ENCODE measurements at regions not wholly inside any gene's neighbourhood (a gene's known extent, or its start where the extent isn't known, plus 50 kb on each side); places are given as distances from the start of the nearest gene placed in this dataset.

- no peak overlapping the region for H3K4me2 ChIP-seq (ENCODE audit: low read length)
- H3K4me1 ChIP-seq (ENCODE audit: control insufficient read depth, low read length) = no peaks in the 10 kb centered on the region
Observed at GRCh38 chr3:64444490-64445108, 219.3 kb upstream of the PRICKLE2 start.

GRCh38 chr3:64443546-64444381, 218.5 kb upstream of the PRICKLE2 start:
- Histone ChIP-seq H3K9me3 (ENCODE audit: control insufficient read depth, insufficient read depth, low read length) (no peaks in the 10 kb centered on the region), H3K79me2 (ENCODE audit: control insufficient read depth, low read length) (no peaks in the 10 kb centered on the region), H3K36me3 (ENCODE audit: control insufficient read depth, low read length) (no peaks in the 10 kb centered on the region), H3K4me1 (ENCODE audit: control insufficient read depth, low read length) (no peaks in the 10 kb centered on the region), H3K4me3 (ENCODE audit: low read length) (no peak overlapping the region), H3K27me3 (ENCODE audit: control insufficient read depth, low read length) (no peaks in the 10 kb centered on the region), H3K4me2 (ENCODE audit: low read length) (no peak overlapping the region), H3F3A (ENCODE audit: control insufficient read depth, insufficient read depth) (no peaks in the 10 kb centered on the region), H3K9me2 (replicated peaks; ENCODE audit: control insufficient read depth, low read length) (no peaks in the 10 kb centered on the region), H3K27ac (ENCODE audit: low read depth, low read length) (no peak overlapping the region), H4K20me1 (ENCODE audit: control insufficient read depth, insufficient read depth, low read depth, low read length) (no peaks in the 10 kb centered on the region)
- TF ChIP-seq CTCF (IDR thresholded peaks at IDR 0.05; ENCODE audit: low read depth, low read length, poor library complexity, severe bottlenecking) = no peak
- TF ChIP-seq EZH2phosphoT487 (IDR thresholded peaks at IDR 0.05; ENCODE audit: borderline replicate concordance, low read length) = no peak

More at GRCh38 chr3:64444490-64445108, 219.3 kb upstream of the PRICKLE2 start:
- no peaks in the 10 kb centered on the region for H4K20me1 ChIP-seq (ENCODE audit: control insufficient read depth, insufficient read depth, low read depth, low read length)
- H3K9me3 ChIP-seq (ENCODE audit: control insufficient read depth, insufficient read depth, low read length) = no peaks in the 10 kb centered on the region
- no peaks in the 10 kb centered on the region for H3K36me3 ChIP-seq (ENCODE audit: control insufficient read depth, low read length)
- no peaks in the 10 kb centered on the region for H3K9me2 ChIP-seq (replicated peaks; ENCODE audit: control insufficient read depth, low read length)
- no peaks in the 10 kb centered on the region for H3K79me2 ChIP-seq (ENCODE audit: control insufficient read depth, low read length)
- H3K4me3 ChIP-seq (ENCODE audit: low read length) = no peak overlapping the region
- TF ChIP-seq CTCF (IDR thresholded peaks at IDR 0.05; ENCODE audit: low read depth, low read length, poor library complexity, severe bottlenecking) (no peak), EZH2phosphoT487 (IDR thresholded peaks at IDR 0.05; ENCODE audit: borderline replicate concordance, low read length) (no peak)
- no peaks in the 10 kb centered on the region for H3F3A ChIP-seq (ENCODE audit: control insufficient read depth, insufficient read depth)
- no peaks in the 10 kb centered on the region for H3K27me3 ChIP-seq (ENCODE audit: control insufficient read depth, low read length)
- H3K27ac ChIP-seq (ENCODE audit: low read depth, low read length) = no peak overlapping the region

GRCh38 chr3:64441861-64442260, 216.6 kb upstream of the PRICKLE2 start:
- Histone ChIP-seq H3K4me3 (ENCODE audit: low read length) (no peak overlapping the region), H3K27ac (ENCODE audit: low read depth, low read length) (no peak overlapping the region), H3K36me3 (ENCODE audit: control insufficient read depth, low read length) (no peaks in the 10 kb centered on the region), H3K27me3 (ENCODE audit: control insufficient read depth, low read length) (no peaks in the 10 kb centered on the region), H3K9me2 (replicated peaks; ENCODE audit: control insufficient read depth, low read length) (no peaks in the 10 kb centered on the region), H4K20me1 (ENCODE audit: control insufficient read depth, insufficient read depth, low read depth, low read length) (no peaks in the 10 kb centered on the region), H3F3A (ENCODE audit: control insufficient read depth, insufficient read depth) (no peaks in the 10 kb centered on the region), H3K4me1 (ENCODE audit: control insufficient read depth, low read length) (no peaks in the 10 kb centered on the region), H3K79me2 (ENCODE audit: control insufficient read depth, low read length) (no peaks in the 10 kb centered on the region), H3K4me2 (ENCODE audit: low read length) (no peak overlapping the region), H3K9me3 (ENCODE audit: control insufficient read depth, insufficient read depth, low read length) (no peaks in the 10 kb centered on the region)
- TF ChIP-seq CTCF (IDR thresholded peaks at IDR 0.05; ENCODE audit: low read depth, low read length, poor library complexity, severe bottlenecking) (no peak), EZH2phosphoT487 (IDR thresholded peaks at IDR 0.05; ENCODE audit: borderline replicate concordance, low read length) (no peak)
